Neural cell (in vitro differentiated cells): ENCODE measurements at regions not wholly inside any gene's neighbourhood (a gene's known extent, or its start where the extent isn't known, plus 50 kb on each side); places are given as distances from the start of the nearest gene placed in this dataset.

Source experiments
- CTCF ChIP-seq: fragments of 450-650 bp; IDR thresholded peaks from 2 replicates; pipeline ENCODE4 v1.5.1; 2014; ENCODE audit warnings: antibody characterized with exemption, mild to moderate bottlenecking, moderate library complexity; ENCODE audit not compliant: poor library complexity, severe bottlenecking
- EP300 ChIP-seq: fragments of 450-650 bp; conservative IDR thresholded peaks from 2 replicates; pipeline ENCODE4 v1.6.1; 2014; ENCODE audit warnings: antibody characterized with exemption, mild to moderate bottlenecking, moderate library complexity; ENCODE audit not compliant: poor library complexity, severe bottlenecking
- EZH2 ChIP-seq: fragments of 200-600, 300-800 bp; shearing (Covaris generic), sonication (generic); IDR thresholded peaks from 2 replicates; pipeline ENCODE4 v1.6.1; 2014; ENCODE audit warnings: antibody characterized with exemption, low read length, borderline replicate concordance, mild to moderate bottlenecking; ENCODE audit not compliant: insufficient read depth, poor library complexity, severe bottlenecking
- MXI1 ChIP-seq: fragments of 450-650 bp; conservative IDR thresholded peaks from 2 replicates; pipeline ENCODE4 v1.6.1; 2014; ENCODE audit warnings: antibody characterized with exemption, mild to moderate bottlenecking; ENCODE audit not compliant: poor library complexity, severe bottlenecking
- POLR2AphosphoS5 ChIP-seq: IDR thresholded peaks from 2 replicates; pipeline ENCODE4 v1.6.1; 2012
- RAD21 ChIP-seq: fragments of 450-650 bp; conservative IDR thresholded peaks from 2 replicates; pipeline ENCODE4 v1.6.1; 2014; ENCODE audit warnings: antibody characterized with exemption, mild to moderate bottlenecking, moderate library complexity
- SMC3 ChIP-seq: fragments of 450-650 bp; conservative IDR thresholded peaks from 2 replicates; pipeline ENCODE4 v1.6.1; 2014; ENCODE audit warnings: antibody characterized with exemption, mild to moderate bottlenecking, moderate library complexity; ENCODE audit not compliant: poor library complexity
- TAF1 ChIP-seq: IDR thresholded peaks from 2 replicates; pipeline ENCODE4 v1.6.1; 2012; ENCODE audit warnings: low read depth

- TF ChIP-seq EZH2 (no peak), TAF1 (no peak), EP300 (no peak), CTCF (no peak), POLR2AphosphoS5 (no peak), SMC3 (no peak), MXI1 (no peak), RAD21 (no peak)
These were observed 99.1 kb downstream of the NSMCE3 start for GRCh38 chr15:29170521-29170920.
